CD14-positive monocyte (primary cell): ENCODE measurements at regions not wholly inside any gene's neighbourhood (a gene's known extent, or its start where the extent isn't known, plus 50 kb on each side); places are given as distances from the start of the nearest gene placed in this dataset.

Experiments used
- DNase-seq, 3 donors: peaks; one replicate each; pipeline ENCODE4 v3.0.0-alpha.2; 2011 to 2022
- H2AFZ ChIP-seq: 2 replicates; pipeline ENCODE4 v1.6.0; 2012; ENCODE audit warnings: mild to moderate bottlenecking, low read depth, low read length, inconsistent platforms; ENCODE audit not compliant: insufficient read depth, poor library complexity, severe bottlenecking
- H3K27ac ChIP-seq, 2 donors: 1 replicate in 1 of 2; 2 replicates in 1 of 2; pipeline ENCODE4 v1.5.1; 2012 to 2013; ENCODE audit warnings: low read length in 2 of 2, control low read depth in 1 of 2, inconsistent platforms in 1 of 2, low read depth in 1 of 2, mild to moderate bottlenecking in 1 of 2
- H3K27me3 ChIP-seq, 2 donors: one replicate each; pipeline versions ENCODE4 v1.6.0 to v1.6.1; 2011 to 2013; ENCODE audit warnings: low read length in 2 of 2; ENCODE audit not compliant: control insufficient read depth in 2 of 2, insufficient read depth in 2 of 2
- H3K36me3 ChIP-seq, 2 donors: replicated peaks in 1 of 2; 1 replicate in 1 of 2; 2 replicates in 1 of 2; pipeline versions ENCODE4 v1.5.1 to v1.6.1; 2012 to 2013; ENCODE audit warnings: low read length in 2 of 2, control low read depth in 1 of 2, inconsistent platforms in 1 of 2, mild to moderate bottlenecking in 1 of 2; ENCODE audit not compliant: insufficient read depth in 2 of 2, control insufficient read depth in 1 of 2
- H3K4me1 ChIP-seq, 2 donors: 1 replicate in 1 of 2; 2 replicates in 1 of 2; pipeline versions ENCODE4 v1.5.1 to v1.6.1; 2012 to 2013; ENCODE audit warnings: low read length in 2 of 2, control low read depth in 1 of 2, inconsistent platforms in 1 of 2, mild to moderate bottlenecking in 1 of 2, moderate library complexity in 1 of 2; ENCODE audit not compliant: insufficient read depth in 2 of 2, control insufficient read depth in 1 of 2
- H3K4me2 ChIP-seq: replicated peaks from 2 replicates; pipeline ENCODE3; 2012; ENCODE audit warnings: low read length, moderate library complexity, mild to moderate bottlenecking; ENCODE audit not compliant: poor library complexity, severe bottlenecking; ENCODE audit errors: extremely low read depth
- H3K4me3 ChIP-seq, 3 experiments: fragments of 200-600 bp in 1 of 3; sonication (generic) in 1 of 3; replicated peaks in 1 of 3; 1 replicate in 2 of 3; 2 replicates in 1 of 3; pipeline ENCODE4 v1.5.1; 2011 to 2013; ENCODE audit warnings: low read length in 3 of 3, mild to moderate bottlenecking in 3 of 3, control low read depth in 2 of 3, low read depth in 2 of 3, inconsistent platforms in 1 of 3, moderate library complexity in 1 of 3
- H3K79me2 ChIP-seq: 2 replicates; pipeline ENCODE4 v1.6.0; 2012; ENCODE audit warnings: mild to moderate bottlenecking, control low read depth, inconsistent platforms, low read length, moderate library complexity; ENCODE audit not compliant: insufficient read depth
- H3K9ac ChIP-seq: 2 replicates; pipeline ENCODE4 v1.6.0; 2017; ENCODE audit warnings: low read length, mild to moderate bottlenecking; ENCODE audit not compliant: insufficient read depth, poor library complexity, severe bottlenecking
- H3K9me3 ChIP-seq, 2 donors: replicated peaks in 1 of 2; 1 replicate in 1 of 2; 2 replicates in 1 of 2; pipeline versions ENCODE4 v1.5.1 to v1.6.1; 2012 to 2013; ENCODE audit warnings: low read length in 2 of 2, control low read depth in 1 of 2; ENCODE audit not compliant: control insufficient read depth in 1 of 2, insufficient read depth in 1 of 2
- H4K20me1 ChIP-seq: 2 replicates; pipeline ENCODE4 v1.6.0; 2012; ENCODE audit warnings: mild to moderate bottlenecking, low read length, control low read depth, moderate library complexity; ENCODE audit not compliant: insufficient read depth
- H3K27ac Mint-ChIP-seq, 7 donors: one replicate each; pipeline ENCODE4 v1.8.0; 2020; ENCODE audit warnings: mild to moderate bottlenecking in 7 of 7, mixed read lengths in 7 of 7, moderate library complexity in 6 of 7, inconsistent platforms in 2 of 7
- H3K27me3 Mint-ChIP-seq, 3 donors: one replicate each; pipeline ENCODE4 v1.8.0; 2021 to 2022; ENCODE audit warnings: low read depth in 3 of 3, mild to moderate bottlenecking in 3 of 3, mixed read lengths in 3 of 3, moderate library complexity in 3 of 3, inconsistent platforms in 1 of 3
- H3K36me3 Mint-ChIP-seq, 2 donors: one replicate each; pipeline ENCODE4 v1.8.0; 2020; ENCODE audit warnings: mixed read lengths in 2 of 2, inconsistent platforms in 1 of 2, mild to moderate bottlenecking in 1 of 2
- H3K4me1 Mint-ChIP-seq: one replicate; pipeline ENCODE4 v1.8.0; 2020; ENCODE audit warnings: mild to moderate bottlenecking, mixed read lengths
- H3K4me3 Mint-ChIP-seq, 2 donors: one replicate each; pipeline ENCODE4 v1.8.0; 2020; ENCODE audit warnings: mild to moderate bottlenecking in 2 of 2, mixed read lengths in 2 of 2, moderate library complexity in 1 of 2
- H3K9me3 Mint-ChIP-seq, 7 donors: one replicate each; pipeline ENCODE4 v1.8.0; 2020 to 2022; ENCODE audit warnings: mixed read lengths in 7 of 7, mild to moderate bottlenecking in 6 of 7, moderate library complexity in 6 of 7, inconsistent platforms in 2 of 7
- CTCF ChIP-seq: fragments of 200-600 bp; IDR thresholded peaks from one replicate; pipeline ENCODE4 v1.8.0; 2022; ENCODE audit warnings: antibody characterized with exemption, mild to moderate bottlenecking
- WGBS: methylation state at CpG from one replicate; pipeline ENCODE4 v1.1.5; 2013; ENCODE audit warnings: missing lambda C conversion rate; ENCODE audit not compliant: insufficient coverage; 5-methylcytosine and 5-hydroxymethylcytosine counted together
- intact Hi-C, 2 donors: fragments of 100-400 bp; cut with micrococcal nuclease; formaldehyde crosslinking; loops; one replicate each; pipeline versions ENCODE4 v1.15.0 to v1.15.1; 2023

- WGBS = 98% methylated on average over 7 of the region's 11 CpGs
- H3K27me3 ChIP-seq = no peaks in the 10 kb centered on the region
- intact Hi-C loops = loop anchor here (5.0 to 10.0 kb wide), 4 partner anchors 337 to 1039 kb away; partner anchors contain the start of gene INHBB (in 1 of the 2)
- H3K36me3 Mint-ChIP-seq = no peaks in the 10 kb centered on the region
- no peak overlapping the region for H3K27ac ChIP-seq
- no peak for TF ChIP-seq CTCF
- no peak for DNase-seq
- no peaks in the 10 kb centered on the region for H4K20me1 ChIP-seq
- H3K79me2 ChIP-seq = no peaks in the 10 kb centered on the region
- no peak overlapping the region for H3K9ac ChIP-seq
- no peaks in the 10 kb centered on the region for H3K9me3 ChIP-seq
- H3K36me3 ChIP-seq = no peaks in the 10 kb centered on the region
- no peak overlapping the region for H3K4me2 ChIP-seq
- H3K27me3 Mint-ChIP-seq = peaks cover 4 to 29% (median 6%) of the 10 kb centered on the region in 3 donors
- no peak overlapping the region for H2AFZ ChIP-seq
- H3K9me3 Mint-ChIP-seq = peaks cover 0 to 2% (median 0%) of the 10 kb centered on the region in 7 donors
- H3K4me1 Mint-ChIP-seq = no peaks in the 10 kb centered on the region
- no peak overlapping the region for H3K4me3 ChIP-seq
- no peaks in the 10 kb centered on the region for H3K4me1 ChIP-seq
- H3K4me3 Mint-ChIP-seq = no peak overlapping the region
- H3K27ac Mint-ChIP-seq = no peak overlapping the region
Observed at GRCh38 chr2:120681696-120682288, 53.9 kb upstream of the GLI2 start.

- Mint-ChIP-seq H3K36me3 (no peaks in the 10 kb centered on the region), H3K27me3 (peaks cover 2 to 25% (median 4%) of the 10 kb centered on the region in 3 donors), H3K9me3 (peaks cover 0 to 2% (median 0%) of the 10 kb centered on the region in 7 donors), H3K4me1 (no peaks in the 10 kb centered on the region), H3K27ac (no peak overlapping the region), H3K4me3 (no peak overlapping the region)
- Histone ChIP-seq H3K79me2 (no peaks in the 10 kb centered on the region), H4K20me1 (no peaks in the 10 kb centered on the region), H3K27ac (no peak overlapping the region), H3K4me1 (no peaks in the 10 kb centered on the region), H3K27me3 (no peaks in the 10 kb centered on the region), H3K9ac (no peak overlapping the region), H3K4me3 (no peak overlapping the region), H3K9me3 (no peaks in the 10 kb centered on the region), H3K4me2 (no peak overlapping the region), H3K36me3 (no peaks in the 10 kb centered on the region), H2AFZ (no peak overlapping the region)
- intact Hi-C loops = loop anchor here (5.0 to 10.0 kb wide), 4 partner anchors 338 to 1040 kb away; partner anchors contain the start of gene INHBB (in 1 of the 2)
- TF ChIP-seq CTCF = no peak
- WGBS = 96% methylated on average over 10 of the region's 12 CpGs
- DNase-seq = no peak
Observed at GRCh38 chr2:120682654-120683053, 53.0 kb upstream of the GLI2 start.
